OCI-LY1 (cell line): ENCODE measurements at regions not wholly inside any gene's neighbourhood (a gene's known extent, or its start where the extent isn't known, plus 50 kb on each side); places are given as distances from the start of the nearest gene placed in this dataset.

Source experiments
- H2AFZ ChIP-seq: fragments of 200-600 bp; sonication (generic), shearing (Covaris generic); 2 replicates; pipeline ENCODE4 v1.6.0; 2014; ENCODE audit warnings: antibody characterized with exemption, mild to moderate bottlenecking, low read length
- H3F3A ChIP-seq: fragments of 200-600 bp; sonication (generic), shearing (Covaris generic); 2 replicates; pipeline ENCODE4 v1.6.0; 2014; ENCODE audit warnings: mild to moderate bottlenecking, antibody characterized with exemption, low read length, moderate library complexity; ENCODE audit not compliant: insufficient read depth
- H3K27ac ChIP-seq: fragments of 200-600 bp; sonication (generic); 2 replicates; pipeline ENCODE4 v1.5.1; 2014; ENCODE audit warnings: low read length, mixed run types, mild to moderate bottlenecking, low read depth; ENCODE audit not compliant: poor library complexity, severe bottlenecking
- H3K27me3 ChIP-seq: fragments of 200-600 bp; sonication (generic); 2 replicates; pipeline ENCODE4 v1.6.0; 2014; ENCODE audit warnings: antibody characterized with exemption, mild to moderate bottlenecking, low read length, moderate library complexity; ENCODE audit not compliant: insufficient read depth
- H3K36me3 ChIP-seq: fragments of 200-600 bp; sonication (generic); 2 replicates; pipeline ENCODE4 v1.6.1; 2014; ENCODE audit warnings: mild to moderate bottlenecking, antibody characterized with exemption, low read length, moderate library complexity, mixed read lengths; ENCODE audit not compliant: insufficient read depth
- H3K4me1 ChIP-seq: fragments of 200-600 bp; sonication (generic); 2 replicates; pipeline ENCODE4 v1.5.1; 2014; ENCODE audit warnings: mild to moderate bottlenecking, low read length, moderate library complexity; ENCODE audit not compliant: insufficient read depth, severe bottlenecking
- H3K4me2 ChIP-seq: fragments of 200-600 bp; sonication (generic), shearing (Covaris generic); 2 replicates; pipeline ENCODE4 v1.6.1; 2014; ENCODE audit warnings: low read length
- H3K4me3 ChIP-seq: fragments of 200-600 bp; sonication (generic); 2 replicates; pipeline ENCODE4 v1.5.1; 2014; ENCODE audit warnings: low read length, low read depth, mild to moderate bottlenecking, mixed read lengths; ENCODE audit not compliant: poor library complexity, severe bottlenecking
- H3K79me2 ChIP-seq: fragments of 200-600 bp; shearing (Covaris generic); 2 replicates; pipeline ENCODE4 v1.6.1; 2016; ENCODE audit warnings: mixed run types, low read length, mixed read lengths; ENCODE audit not compliant: insufficient read depth
- H3K9ac ChIP-seq: fragments of 200-600 bp; sonication (generic), shearing (Covaris generic); 2 replicates; pipeline ENCODE4 v1.6.1; 2014; ENCODE audit warnings: mild to moderate bottlenecking, low read length, mixed read lengths
- H3K9me2 ChIP-seq: fragments of 200-600 bp; sonication (generic), shearing (Covaris generic); 2 replicates; pipeline ENCODE4 v1.6.1; 2014; ENCODE audit warnings: low read depth, mild to moderate bottlenecking, low read length, mixed read lengths
- H3K9me3 ChIP-seq: fragments of 200-600 bp; shearing (Covaris generic); 2 replicates; pipeline ENCODE4 v1.6.1; 2014; ENCODE audit warnings: low read length, mixed read lengths
- H4K20me1 ChIP-seq: fragments of 200-600 bp; sonication (generic), shearing (Covaris generic); 2 replicates; pipeline ENCODE4 v1.6.0; 2016; ENCODE audit warnings: mild to moderate bottlenecking, low read length; ENCODE audit not compliant: insufficient read depth
- CTCF ChIP-seq: fragments of 200-600 bp; sonication (generic), shearing (Covaris generic); IDR thresholded peaks from 2 replicates; pipeline ENCODE4 v1.5.1; 2017; ENCODE audit warnings: mild to moderate bottlenecking, antibody characterized with exemption, low read length, moderate library complexity, mixed read lengths
- EZH2 ChIP-seq: fragments of 200-600 bp; sonication (generic), shearing (Covaris generic); IDR thresholded peaks from 2 replicates; pipeline ENCODE4 v1.8.0; 2017; ENCODE audit warnings: borderline replicate concordance, mixed run types, mild to moderate bottlenecking, antibody characterized with exemption, low read length, moderate library complexity, mixed read lengths

DNA sequence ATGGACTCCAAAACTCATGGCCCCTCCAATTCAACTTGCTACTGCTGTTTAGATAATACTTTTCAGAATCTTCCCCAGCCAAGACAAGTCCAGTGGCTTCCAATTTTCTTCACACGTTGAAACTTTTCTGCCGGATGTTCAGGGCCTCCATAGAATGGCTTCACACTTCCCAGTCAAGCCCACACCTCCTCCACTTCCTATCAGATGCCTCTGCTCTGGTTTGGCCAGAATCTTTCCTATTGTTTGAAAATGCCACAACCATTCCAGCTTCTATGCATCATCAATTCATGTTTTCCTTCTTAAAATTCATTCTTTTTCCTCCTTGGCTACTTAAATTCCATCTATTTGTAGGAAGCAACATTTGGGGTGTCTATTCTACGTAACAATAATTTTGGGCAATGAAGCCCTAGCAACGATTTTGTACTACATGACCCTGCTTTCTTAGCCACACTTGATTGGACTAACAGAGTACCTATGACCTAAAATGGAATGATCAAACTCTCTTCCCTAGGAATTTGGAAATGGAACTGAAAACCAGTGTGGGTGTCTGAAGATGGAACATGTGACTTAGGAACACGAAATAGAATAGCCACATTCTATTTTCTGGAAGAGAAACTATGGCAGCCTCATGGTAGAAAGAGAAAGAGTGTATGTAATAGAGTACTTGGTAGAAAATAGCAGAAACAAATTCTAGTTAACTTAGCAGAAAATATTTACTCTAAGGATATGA lies 74.1 kb upstream of the CNIH3 start:
- Histone ChIP-seq H4K20me1 (no peaks in the 10 kb centered on the region), H3K36me3 (no peaks in the 10 kb centered on the region), H3K9me3 (no peaks in the 10 kb centered on the region), H3K27ac (no peak overlapping the region), H3K79me2 (no peaks in the 10 kb centered on the region), H3K9ac (no peak overlapping the region), H3K9me2 (no peaks in the 10 kb centered on the region), H3K4me3 (no peak overlapping the region), H3K4me2 (no peak overlapping the region), H3F3A (no peaks in the 10 kb centered on the region), H2AFZ (no peak overlapping the region), H3K4me1 (no peaks in the 10 kb centered on the region), H3K27me3 (peaks cover 3% of the 10 kb centered on the region; the same call in 1 of the 2 replicates)
- TF ChIP-seq CTCF (no peak), EZH2 (no peak)

DNA sequence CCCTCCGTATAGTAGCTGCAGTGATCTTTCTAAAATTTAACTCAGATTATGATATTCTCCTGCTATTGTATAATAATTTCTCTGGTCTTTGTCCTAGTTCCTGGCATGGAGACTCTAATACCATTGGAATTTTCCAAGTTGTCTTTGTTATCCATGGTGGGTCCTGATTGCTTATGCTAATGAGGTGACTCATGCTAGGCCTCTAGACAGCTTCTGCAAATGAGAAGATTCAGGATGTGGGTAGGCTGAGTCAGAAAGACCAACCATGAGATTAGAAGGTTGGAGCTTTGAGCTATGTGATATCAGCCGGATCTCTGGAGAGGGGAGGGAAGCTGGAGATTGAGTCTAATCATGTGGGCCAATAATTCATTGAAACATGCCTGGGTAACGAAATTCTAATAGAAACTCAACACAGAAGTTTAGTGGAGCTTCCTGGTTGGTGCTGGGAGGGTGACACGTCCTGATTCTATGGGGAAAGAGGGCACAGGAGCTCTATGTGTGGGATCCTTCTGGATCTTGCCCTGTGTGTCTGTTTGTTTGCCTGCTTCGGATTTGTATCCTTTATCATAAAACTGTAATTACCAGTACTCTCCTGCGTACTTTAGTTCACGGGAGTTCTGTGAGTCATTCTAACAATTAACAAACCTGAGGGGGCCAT lies 73.2 kb upstream of the CNIH3 start:
- no peaks in the 10 kb centered on the region for H3F3A ChIP-seq
- H3K9me3 ChIP-seq, result no peaks in the 10 kb centered on the region
- H3K27me3 ChIP-seq, result peaks cover 3% of the 10 kb centered on the region; the same call in 1 of the 2 replicates
- H3K4me3 ChIP-seq, result no peak overlapping the region
- no peak overlapping the region for H2AFZ ChIP-seq
- no peaks in the 10 kb centered on the region for H3K9me2 ChIP-seq
- H3K4me2 ChIP-seq, result no peak overlapping the region
- no peaks in the 10 kb centered on the region for H4K20me1 ChIP-seq
- H3K9ac ChIP-seq, result no peak overlapping the region
- TF ChIP-seq EZH2 (no peak), CTCF (no peak)
- no peaks in the 10 kb centered on the region for H3K4me1 ChIP-seq
- no peaks in the 10 kb centered on the region for H3K79me2 ChIP-seq
- H3K36me3 ChIP-seq, result no peaks in the 10 kb centered on the region
- no peak overlapping the region for H3K27ac ChIP-seq

GRCh38 chr1:224543453-224543852 lies 72.7 kb upstream of the CNIH3 start:
- Histone ChIP-seq H3F3A (no peaks in the 10 kb centered on the region), H3K9me2 (no peaks in the 10 kb centered on the region), H3K36me3 (no peaks in the 10 kb centered on the region), H3K9me3 (no peaks in the 10 kb centered on the region), H3K79me2 (no peaks in the 10 kb centered on the region), H3K4me2 (no peak overlapping the region), H3K9ac (no peak overlapping the region), H3K27me3 (peaks cover 3% of the 10 kb centered on the region; the same call in 1 of the 2 replicates), H3K4me3 (no peak overlapping the region), H3K4me1 (no peaks in the 10 kb centered on the region), H2AFZ (no peak overlapping the region), H3K27ac (no peak overlapping the region), H4K20me1 (no peaks in the 10 kb centered on the region)
- TF ChIP-seq CTCF (no peak), EZH2 (no peak)
